ENCODE measurements at regions not wholly inside any gene's neighbourhood (a gene's known extent, or its start where the extent isn't known, plus 50 kb on each side); places are given as distances from the start of the nearest gene placed in this dataset.
"Not testable (repeated sequence)": the region's sequence is repeated elsewhere in the genome, so short reads cannot be mapped to it uniquely, and the experiment has no call there.

DNA sequence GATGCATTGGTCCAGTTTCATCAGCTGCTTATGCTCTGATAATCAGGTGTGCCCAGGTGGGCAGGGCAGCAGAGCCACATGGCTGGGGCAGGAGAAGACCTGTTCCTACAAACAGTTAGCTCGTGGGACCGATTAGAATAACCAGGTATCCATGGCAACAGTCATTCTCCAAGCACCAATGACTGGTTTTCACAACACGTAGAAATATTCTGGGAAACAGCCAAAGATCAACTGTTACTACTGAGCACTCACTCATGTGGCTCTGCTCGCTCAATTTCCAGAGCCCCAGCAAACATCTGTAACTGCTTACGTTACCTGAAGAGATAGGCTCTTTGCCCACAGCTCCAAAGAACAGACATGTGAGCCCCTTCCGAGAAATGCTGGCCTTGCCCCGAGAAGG is 302.0 kb downstream of the AGTPBP1 start:
- TF ChIP-seq, protein P1, sequence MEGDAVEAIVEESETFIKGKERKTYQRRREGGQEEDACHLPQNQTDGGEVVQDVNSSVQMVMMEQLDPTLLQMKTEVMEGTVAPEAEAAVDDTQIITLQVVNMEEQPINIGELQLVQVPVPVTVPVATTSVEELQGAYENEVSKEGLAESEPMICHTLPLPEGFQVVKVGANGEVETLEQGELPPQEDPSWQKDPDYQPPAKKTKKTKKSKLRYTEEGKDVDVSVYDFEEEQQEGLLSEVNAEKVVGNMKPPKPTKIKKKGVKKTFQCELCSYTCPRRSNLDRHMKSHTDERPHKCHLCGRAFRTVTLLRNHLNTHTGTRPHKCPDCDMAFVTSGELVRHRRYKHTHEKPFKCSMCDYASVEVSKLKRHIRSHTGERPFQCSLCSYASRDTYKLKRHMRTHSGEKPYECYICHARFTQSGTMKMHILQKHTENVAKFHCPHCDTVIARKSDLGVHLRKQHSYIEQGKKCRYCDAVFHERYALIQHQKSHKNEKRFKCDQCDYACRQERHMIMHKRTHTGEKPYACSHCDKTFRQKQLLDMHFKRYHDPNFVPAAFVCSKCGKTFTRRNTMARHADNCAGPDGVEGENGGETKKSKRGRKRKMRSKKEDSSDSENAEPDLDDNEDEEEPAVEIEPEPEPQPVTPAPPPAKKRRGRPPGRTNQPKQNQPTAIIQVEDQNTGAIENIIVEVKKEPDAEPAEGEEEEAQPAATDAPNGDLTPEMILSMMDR (IDR thresholded peaks at IDR 0.05; ENCODE audit: extremely low read depth, missing control alignments) = no peak
- no peak for DNase-seq (ENCODE audit: low spot score)

DNA sequence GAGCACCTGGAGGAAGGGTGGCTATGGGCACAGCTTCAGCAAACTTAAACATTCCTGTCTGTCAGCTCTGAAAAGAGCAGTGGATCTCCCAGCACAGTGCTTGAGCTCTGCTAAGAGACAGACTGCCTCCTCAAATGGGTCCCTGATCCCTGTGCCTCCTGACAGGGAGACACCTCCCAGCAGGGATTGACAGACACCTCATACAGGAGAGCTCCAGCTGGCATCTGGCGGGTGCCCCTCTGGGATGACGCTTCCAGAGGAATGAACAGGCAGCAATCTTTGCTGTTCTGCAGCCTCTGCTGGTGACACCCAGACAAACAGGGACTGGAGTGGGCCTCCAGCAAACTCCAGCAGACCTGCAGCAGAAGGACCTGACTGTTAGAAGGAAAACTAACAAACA is 307.8 kb downstream of the AGTPBP1 start:
- DNase-seq (ENCODE audit: low spot score) = not testable (repeated sequence)

DNA sequence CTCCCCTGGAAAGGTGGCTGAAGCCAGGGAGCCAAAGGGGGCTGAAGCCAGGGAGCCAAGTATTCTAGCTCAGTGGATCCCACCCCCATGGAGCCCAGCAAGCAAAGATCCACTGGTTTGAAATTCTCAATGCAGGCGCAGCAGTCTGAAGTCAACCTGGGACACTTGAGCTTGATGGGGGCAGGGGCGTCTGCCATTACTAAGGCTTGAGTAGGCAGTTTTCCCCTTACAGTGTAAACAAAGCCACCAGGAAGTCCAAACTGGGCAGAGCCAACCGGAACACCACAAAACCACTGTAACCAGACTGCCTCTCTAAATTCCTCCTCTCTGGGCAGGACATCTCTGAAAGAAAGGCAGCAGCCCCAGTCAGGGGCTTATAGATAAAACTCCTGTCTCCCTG is 308.2 kb downstream of the AGTPBP1 start:
- not testable (repeated sequence) for DNase-seq (ENCODE audit: low spot score)

DNA sequence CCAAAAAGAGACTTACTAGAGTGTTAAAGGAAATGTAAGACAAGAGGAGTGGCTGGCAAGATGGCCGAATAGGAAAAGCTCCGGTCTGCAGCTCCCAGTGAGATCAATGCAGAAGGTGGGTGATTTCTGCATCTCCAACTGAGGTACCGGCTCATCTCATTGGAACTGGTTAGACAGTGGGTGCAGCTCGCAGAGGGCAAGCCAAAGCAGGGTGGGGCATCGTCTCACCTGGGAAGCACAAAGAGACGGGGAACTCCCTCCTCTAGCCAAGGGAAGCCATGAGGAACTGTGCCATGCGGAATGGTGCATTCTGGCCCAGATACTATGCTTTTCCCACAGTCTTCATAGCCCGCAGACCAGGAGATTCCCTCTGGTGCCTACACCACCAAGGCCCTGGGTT is 308.7 kb downstream of the AGTPBP1 start:
- TF ChIP-seq, protein P1 (IDR thresholded peaks at IDR 0.05; ENCODE audit: extremely low read depth, missing control alignments) = no peak
- no peak for DNase-seq (ENCODE audit: low spot score)

DNA sequence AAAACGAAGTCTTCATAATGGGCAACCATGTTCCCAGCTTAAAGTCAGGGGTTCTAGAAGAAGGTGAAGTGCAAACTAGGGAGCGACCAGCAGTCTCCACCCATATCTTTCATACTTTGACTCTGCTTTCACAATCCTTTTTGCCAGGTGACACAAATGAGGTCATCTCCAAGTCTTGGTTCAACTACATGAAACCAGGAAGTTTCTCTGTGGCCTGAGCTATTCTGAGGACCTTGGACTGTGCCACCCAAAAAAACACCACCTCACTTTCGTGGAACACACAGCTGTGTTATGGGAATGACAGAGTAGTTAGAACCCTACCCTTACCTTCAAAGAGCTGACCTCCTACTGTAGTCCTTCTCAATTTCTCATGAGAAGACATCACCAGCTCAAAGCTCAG is 309.2 kb downstream of the AGTPBP1 start:
- TF ChIP-seq, protein P1 (IDR thresholded peaks at IDR 0.05; ENCODE audit: extremely low read depth, missing control alignments) = no peak
- no peak for DNase-seq (ENCODE audit: low spot score)

DNA sequence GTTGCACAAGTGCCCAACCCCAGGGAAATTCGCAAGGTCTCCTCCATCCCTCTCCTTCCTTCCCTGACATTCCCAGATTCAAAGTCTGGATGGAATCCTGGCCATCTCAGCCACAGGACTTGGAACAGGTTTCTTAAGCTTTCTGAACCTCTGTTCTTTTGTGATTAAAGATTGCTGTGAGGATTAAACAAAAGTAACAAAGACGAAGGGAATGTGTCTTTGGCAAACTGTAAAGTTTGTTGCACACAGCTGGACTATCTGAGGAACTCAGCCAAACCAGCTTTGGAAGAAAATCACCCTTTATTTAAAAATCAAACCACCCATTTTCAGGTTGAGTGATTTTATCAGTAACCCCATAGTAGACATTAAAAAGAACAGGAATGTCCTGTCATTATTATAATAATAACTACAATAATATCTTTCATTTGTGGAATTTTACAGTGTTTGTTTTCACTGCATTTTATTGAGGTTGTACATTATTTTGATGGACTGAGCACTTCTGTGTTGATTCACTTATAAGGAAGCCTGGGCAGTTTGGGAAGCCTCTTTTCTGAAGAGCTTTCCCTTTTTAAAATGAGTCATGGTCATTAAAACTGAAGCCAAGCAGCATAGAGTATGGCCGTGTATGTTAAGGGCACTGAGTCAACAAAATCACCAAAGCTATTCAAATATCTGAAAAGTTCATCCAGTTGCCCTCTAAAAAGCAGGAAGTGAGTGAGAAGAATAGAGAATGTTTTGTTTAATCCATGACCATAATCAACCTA is 310.2 kb downstream of the AGTPBP1 start:
- TF ChIP-seq, protein P1 (IDR thresholded peaks at IDR 0.05; ENCODE audit: extremely low read depth, missing control alignments) = no peak

DNA sequence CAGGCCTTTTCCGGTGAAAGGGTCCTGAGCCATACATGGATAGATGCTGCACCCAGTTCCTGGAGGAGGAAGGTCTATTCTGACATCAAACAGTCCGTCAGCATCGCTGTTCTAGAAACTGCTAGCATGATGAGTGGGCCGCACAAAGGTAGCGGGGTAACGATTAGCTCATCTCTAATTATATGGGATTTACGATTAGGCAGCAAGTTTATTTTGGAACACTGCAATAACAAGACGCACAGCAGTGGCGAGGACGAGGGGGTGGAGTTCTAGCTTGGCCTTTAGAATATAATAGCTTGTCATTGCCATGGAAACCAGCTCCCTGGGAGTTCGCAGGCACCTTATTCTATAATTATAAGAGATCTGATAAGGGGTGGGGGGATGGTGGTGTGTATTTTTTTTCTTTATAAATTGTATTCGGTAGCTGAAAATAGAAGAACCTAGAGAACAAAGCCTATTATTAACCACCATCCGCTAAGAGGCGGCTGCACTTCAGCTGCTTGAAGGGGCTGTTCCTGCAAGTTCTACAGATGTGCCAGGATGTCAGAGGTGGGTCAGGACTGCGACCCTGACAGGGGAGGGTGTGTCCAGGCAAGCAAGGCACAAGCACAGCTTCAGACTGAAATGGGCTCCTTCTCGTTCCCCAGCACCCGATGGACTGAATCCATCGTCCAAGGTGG is 311.0 kb downstream of the AGTPBP1 start:
- TF ChIP-seq, protein P1 (IDR thresholded peaks at IDR 0.05; ENCODE audit: extremely low read depth, missing control alignments) = no peak
- DNase-seq (ENCODE audit: low spot score) = no peak

More for the DNA sequence above, 310.2 kb downstream of the AGTPBP1 start:
- no peak for DNase-seq (ENCODE audit: low spot score)

DNA sequence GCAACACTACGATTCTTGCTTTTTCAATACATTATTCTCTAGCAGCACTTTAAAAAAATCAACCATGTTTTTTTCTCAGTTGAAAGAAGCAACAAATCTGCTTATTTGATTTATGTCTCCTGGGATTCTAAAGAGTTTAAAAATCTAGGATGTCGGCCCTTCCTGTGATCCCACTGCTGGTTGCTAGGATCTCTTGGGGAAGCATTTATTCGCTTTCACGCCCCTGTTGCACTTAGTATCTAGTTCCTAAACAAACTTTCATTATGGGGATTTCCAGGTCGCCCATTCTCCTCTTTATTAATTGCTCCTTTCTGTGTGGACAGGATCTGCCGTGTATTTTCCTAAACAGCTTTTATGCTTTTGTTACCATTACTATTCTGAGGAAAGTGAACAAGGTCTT is 313.5 kb downstream of the AGTPBP1 start:
- DNase-seq (ENCODE audit: low spot score) = no peak
- TF ChIP-seq, protein P1 (IDR thresholded peaks at IDR 0.05; ENCODE audit: extremely low read depth, missing control alignments) = no peak
